Fibroblast of villous mesenchyme (primary cell): ENCODE measurements at regions not wholly inside any gene's neighbourhood (a gene's known extent, or its start where the extent isn't known, plus 50 kb on each side); places are given as distances from the start of the nearest gene placed in this dataset.

Source experiments
- DNase-seq: peaks from one replicate; pipeline ENCODE4 v3.0.0-alpha.2; 2010; ENCODE audit warnings: low read depth
- H3K4me3 ChIP-seq: 2 replicates; pipeline ENCODE4 v1.5.1; 2011; ENCODE audit warnings: low read depth, mild to moderate bottlenecking, low read length
- TF ChIP-seq, protein P1 (sequence below): IDR thresholded peaks from 2 replicates; pipeline ENCODE4 v1.5.1; 2012; ENCODE audit warnings: low read depth, mild to moderate bottlenecking, low read length; ENCODE audit not compliant: insufficient read depth

GRCh38 chr22:47423861-47424820 lies 661.7 kb downstream of the TBC1D22A start:
- DNase-seq = no peak
- no peak overlapping the region for H3K4me3 ChIP-seq
- TF ChIP-seq, protein P1, sequence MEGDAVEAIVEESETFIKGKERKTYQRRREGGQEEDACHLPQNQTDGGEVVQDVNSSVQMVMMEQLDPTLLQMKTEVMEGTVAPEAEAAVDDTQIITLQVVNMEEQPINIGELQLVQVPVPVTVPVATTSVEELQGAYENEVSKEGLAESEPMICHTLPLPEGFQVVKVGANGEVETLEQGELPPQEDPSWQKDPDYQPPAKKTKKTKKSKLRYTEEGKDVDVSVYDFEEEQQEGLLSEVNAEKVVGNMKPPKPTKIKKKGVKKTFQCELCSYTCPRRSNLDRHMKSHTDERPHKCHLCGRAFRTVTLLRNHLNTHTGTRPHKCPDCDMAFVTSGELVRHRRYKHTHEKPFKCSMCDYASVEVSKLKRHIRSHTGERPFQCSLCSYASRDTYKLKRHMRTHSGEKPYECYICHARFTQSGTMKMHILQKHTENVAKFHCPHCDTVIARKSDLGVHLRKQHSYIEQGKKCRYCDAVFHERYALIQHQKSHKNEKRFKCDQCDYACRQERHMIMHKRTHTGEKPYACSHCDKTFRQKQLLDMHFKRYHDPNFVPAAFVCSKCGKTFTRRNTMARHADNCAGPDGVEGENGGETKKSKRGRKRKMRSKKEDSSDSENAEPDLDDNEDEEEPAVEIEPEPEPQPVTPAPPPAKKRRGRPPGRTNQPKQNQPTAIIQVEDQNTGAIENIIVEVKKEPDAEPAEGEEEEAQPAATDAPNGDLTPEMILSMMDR = no peak

DNA sequence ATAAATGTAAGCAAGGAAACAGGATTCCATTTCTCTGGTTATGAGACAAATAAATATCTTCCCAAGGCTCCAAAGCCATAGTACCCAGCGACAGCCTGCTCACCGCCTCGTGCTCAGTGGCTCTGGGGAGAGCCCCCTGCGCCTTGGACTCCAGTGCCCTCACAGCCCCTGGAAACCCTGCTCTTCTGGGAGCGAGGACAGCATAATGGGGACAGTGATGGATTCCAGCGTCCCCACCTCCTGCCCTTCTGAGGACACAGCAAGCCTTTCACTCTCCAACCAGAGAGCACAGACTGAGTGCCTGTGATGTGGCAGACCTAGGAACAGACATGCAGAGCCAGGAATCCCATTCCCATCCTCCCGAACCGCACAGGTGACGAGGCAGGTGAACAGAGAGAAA lies 660.8 kb downstream of the TBC1D22A start:
- no peak overlapping the region for H3K4me3 ChIP-seq
- TF ChIP-seq, protein P1 = no peak
- no peak for DNase-seq

DNA sequence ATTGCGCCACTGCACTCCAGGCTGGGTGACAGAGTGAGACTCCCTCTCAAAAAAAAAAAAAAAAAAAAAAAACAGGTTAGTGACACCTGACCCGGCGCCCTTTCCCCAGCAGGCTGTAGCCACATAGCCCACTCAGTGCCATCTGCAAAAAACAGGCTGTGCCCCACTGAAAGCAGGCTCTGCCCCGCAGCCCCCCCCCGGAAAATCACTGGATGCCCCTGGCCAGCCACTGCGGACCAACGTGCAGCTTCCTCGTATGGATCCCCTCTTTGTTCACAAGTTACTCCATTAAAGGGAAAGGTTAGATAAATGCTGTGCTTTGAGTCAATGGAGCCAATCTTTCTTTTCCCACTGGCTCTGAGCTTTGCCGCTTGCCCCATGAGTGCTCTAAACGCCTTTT lies 660.3 kb downstream of the TBC1D22A start:
- TF ChIP-seq, protein P1 = no peak
- DNase-seq = no peak
- H3K4me3 ChIP-seq = no peak overlapping the region

GRCh38 chr22:47421846-47422245 lies 659.4 kb downstream of the TBC1D22A start:
- no peak overlapping the region for H3K4me3 ChIP-seq
- DNase-seq = no peak
- TF ChIP-seq, protein P1 = no peak

- TF ChIP-seq, protein P1 = no peak
- no peak for DNase-seq
- no peak overlapping the region for H3K4me3 ChIP-seq
Observed at GRCh38 chr22:47420211-47420610, 657.8 kb downstream of the TBC1D22A start.

DNA sequence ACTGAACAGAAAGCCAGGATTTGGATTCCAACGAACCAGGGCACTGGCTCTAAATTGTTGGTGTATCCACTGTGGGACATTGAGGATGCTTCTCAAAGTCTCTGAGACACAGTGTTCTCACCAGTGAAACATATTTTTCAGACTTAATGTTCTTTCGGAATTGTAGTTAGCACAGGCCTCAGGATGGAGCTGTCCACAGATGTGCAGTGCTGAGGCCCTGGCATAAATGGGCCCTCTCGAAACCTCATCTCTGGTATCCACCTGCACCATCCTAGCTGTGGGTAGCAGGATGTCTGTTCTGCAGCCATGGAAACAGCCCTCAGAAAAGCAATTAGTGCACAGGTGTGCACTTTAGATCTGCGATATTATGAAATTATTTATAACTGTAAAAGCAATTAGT lies 656.8 kb downstream of the TBC1D22A start:
- TF ChIP-seq, protein P1 = no peak
- DNase-seq = no peak
- H3K4me3 ChIP-seq = no peak overlapping the region
